ENCODE measurements at regions not wholly inside any gene's neighbourhood (a gene's known extent, or its start where the extent isn't known, plus 50 kb on each side); places are given as distances from the start of the nearest gene placed in this dataset.

- POLR2A ChIA-PET, result no interaction called here
- peaks cover 6% of the 10 kb centered on the region; the same call in 1 of the 2 replicates for H3K4me1 Mint-ChIP-seq
- H3K36me3 Mint-ChIP-seq, result peaks cover 7% of the 10 kb centered on the region; the same call in 1 of the 2 replicates
These were observed 214.0 kb downstream of the ZC3H11B start for GRCh38 chr1:219398815-219399396.

GRCh38 chr1:219397511-219397910, 215.4 kb downstream of the ZC3H11B start:
- Mint-ChIP-seq H3K9me3 (peaks cover 28% of the 10 kb centered on the region), H3K36me3 (peaks cover 7% of the 10 kb centered on the region; the same call in 1 of the 2 replicates), H3K27ac (no peak overlapping the region), H3K4me3 (no peak overlapping the region), H3K4me1 (no peaks in the 10 kb centered on the region), H3K27me3 (ENCODE audit: low read depth) (no peaks in the 10 kb centered on the region)
- DNase-seq (ENCODE audit: low spot score) (no peak), ATAC-seq (no peak)
- ChIA-PET POLR2A (no interaction called here), CTCF (no interaction called here)
- TF ChIP-seq ZNF317 (CRISPR knock-in tag; IDR thresholded peaks at IDR 0.05; ENCODE audit: borderline replicate concordance, low read depth) (no peak), ATF3 (CRISPR knock-in tag; conservative IDR thresholded peaks at IDR 0.05) (no peak), ATF6 (CRISPR knock-in tag; IDR thresholded peaks at IDR 0.05) (no peak), TCF7 (CRISPR knock-in tag; IDR thresholded peaks at IDR 0.05; ENCODE audit: low read depth) (no peak), ZNF532 (CRISPR knock-in tag; IDR thresholded peaks at IDR 0.05; ENCODE audit: borderline replicate concordance) (no peak), JAZF1 (CRISPR knock-in tag; IDR thresholded peaks at IDR 0.05) (no peak), SMAD3 (CRISPR knock-in tag; IDR thresholded peaks at IDR 0.05; ENCODE audit: borderline replicate concordance) (no peak), USF2 (CRISPR knock-in tag; IDR thresholded peaks at IDR 0.05) (no peak), ZNF232 (CRISPR knock-in tag; IDR thresholded peaks at IDR 0.05) (no peak), ZBTB43 (CRISPR knock-in tag; IDR thresholded peaks at IDR 0.05) (no peak), IRF2 (CRISPR knock-in tag; IDR thresholded peaks at IDR 0.05; ENCODE audit: borderline replicate concordance, low read depth) (no peak)

More at GRCh38 chr1:219398815-219399396, 214.0 kb downstream of the ZC3H11B start:
- Mint-ChIP-seq H3K9me3 (peaks cover 28% of the 10 kb centered on the region), H3K4me3 (no peak overlapping the region), H3K27ac (no peak overlapping the region), H3K27me3 (ENCODE audit: low read depth) (no peaks in the 10 kb centered on the region)
- no peak for TF ChIP-seq STAT6 (CRISPR knock-in tag; conservative IDR thresholded peaks at IDR 0.05; ENCODE audit: low read depth)
- CTCF ChIA-PET, result interaction anchor here (1.6 kb wide), 1 partner anchor 13 kb away, joined by 5 read pairs; no protein-coding TSS in a partner anchor
- ATAC-seq (no peak), DNase-seq (ENCODE audit: low spot score) (no peak)
